ENCODE measurements at regions not wholly inside any gene's neighbourhood (a gene's known extent, or its start where the extent isn't known, plus 50 kb on each side); places are given as distances from the start of the nearest gene placed in this dataset.

- H3K79me2 ChIP-seq (ENCODE audit: control insufficient read depth, insufficient read depth, low read length): no peaks in the 10 kb centered on the region
- H3K9me1 ChIP-seq (replicated peaks; ENCODE audit: control insufficient read depth, extremely low read depth, insufficient read depth, low read length): no peaks in the 10 kb centered on the region
- no peak overlapping the region for H2AFZ ChIP-seq (ENCODE audit: low read depth, low read length)
Observed at GRCh38 chr9:120152295-120152694, 427.7 kb downstream of the CDK5RAP2 start.

More at GRCh38 chr9:120152295-120152694, 427.7 kb downstream of the CDK5RAP2 start:
- DNase-seq (ENCODE audit: low read depth, low spot score) (no peak), FAIRE-seq (no peak)
- Histone ChIP-seq H3K27ac (ENCODE audit: insufficient read depth, low read depth, low read length) (no peak overlapping the region), H3K4me3 (replicated peaks in 1 of 3; ENCODE audit: insufficient read depth in 1 of 3, low read depth in 1 of 3, low read length in 3 of 3) (no peak overlapping the region), H3K9ac (replicated peaks; ENCODE audit: extremely low read depth, insufficient read depth, low read length) (no peak overlapping the region), H4K20me1 (replicated peaks; ENCODE audit: control insufficient read depth, extremely low read depth, insufficient read depth, low read length) (no peaks in the 10 kb centered on the region), H3K36me3 (ENCODE audit: control insufficient read depth in 2 of 2, extremely low read depth in 1 of 2, insufficient read depth in 2 of 2, low read length in 2 of 2) (no peaks in the 10 kb centered on the region), H3K4me1 (ENCODE audit: control insufficient read depth, extremely low read depth, insufficient read depth, low read length) (no peaks in the 10 kb centered on the region), H3K9me3 (replicated peaks; ENCODE audit: control insufficient read depth, insufficient read depth, low read length) (no peaks in the 10 kb centered on the region), H3K27me3 (ENCODE audit: control insufficient read depth in 2 of 2, insufficient read depth in 2 of 2, low read length in 2 of 2) (no peaks in the 10 kb centered on the region), H3K4me2 (ENCODE audit: insufficient read depth, low read length) (no peak overlapping the region)
- no peak for TF ChIP-seq GATA2 (IDR thresholded peaks at IDR 0.05; ENCODE audit: insufficient read depth, insufficient read length, low read depth, low read length)
- TF ChIP-seq CTCF (IDR thresholded peaks at IDR 0.05; ENCODE audit: extremely low read depth in 1 of 2, insufficient read depth in 1 of 2, low read depth in 1 of 2, low read length in 2 of 2): no peak
- no peak for TF ChIP-seq JUN (IDR thresholded peaks at IDR 0.05; ENCODE audit: borderline replicate concordance, insufficient read depth, insufficient read length, low read depth)
- TF ChIP-seq MYC (IDR thresholded peaks at IDR 0.05; ENCODE audit: low read depth, low read length): no peak
- TF ChIP-seq EZH2 (IDR thresholded peaks at IDR 0.05; ENCODE audit: borderline replicate concordance, low read depth, low read length, severe bottlenecking): no peak
- TF ChIP-seq POLR2AphosphoS5 (IDR thresholded peaks at IDR 0.05; ENCODE audit: insufficient read depth, low read depth, low read length): no peak
- TF ChIP-seq FOS (IDR thresholded peaks at IDR 0.05; ENCODE audit: borderline replicate concordance, insufficient read depth, low read length): no peak
- TF ChIP-seq MAX (IDR thresholded peaks at IDR 0.05; ENCODE audit: insufficient read depth, insufficient read length): no peak
- TF ChIP-seq POLR2A (IDR thresholded peaks at IDR 0.05; ENCODE audit: low read depth, low read length): no peak
- POLR2A ChIA-PET: no interaction called here
- no TSS peak for BruUV-seq (replicated peaks)
- CTCF ChIA-PET: no interaction called here
- intact Hi-C loops (cut with micrococcal nuclease) (no loop called here), dilution Hi-C loops (cut with MboI; ENCODE audit: extremely low pct_ligation_motif_present, low sequenced_read_pairs) (no loop called here)

Measured in endothelial cell of umbilical vein (primary cell).